GM19397 (cell line): ENCODE measurements at regions not wholly inside any gene's neighbourhood (a gene's known extent, or its start where the extent isn't known, plus 50 kb on each side); places are given as distances from the start of the nearest gene placed in this dataset.
"Not testable (repeated sequence)": the region's sequence is repeated elsewhere in the genome, so short reads cannot be mapped to it uniquely, and the experiment has no call there.

Experiments used
- ATAC-seq: cut with Tn5 transposase; IDR thresholded peaks from one replicate; pipeline ENCODE4 v1.9.1; 2021; ENCODE audit warnings: mild to moderate bottlenecking, moderate library complexity; ENCODE audit not compliant: unreplicated experiment

DNA sequence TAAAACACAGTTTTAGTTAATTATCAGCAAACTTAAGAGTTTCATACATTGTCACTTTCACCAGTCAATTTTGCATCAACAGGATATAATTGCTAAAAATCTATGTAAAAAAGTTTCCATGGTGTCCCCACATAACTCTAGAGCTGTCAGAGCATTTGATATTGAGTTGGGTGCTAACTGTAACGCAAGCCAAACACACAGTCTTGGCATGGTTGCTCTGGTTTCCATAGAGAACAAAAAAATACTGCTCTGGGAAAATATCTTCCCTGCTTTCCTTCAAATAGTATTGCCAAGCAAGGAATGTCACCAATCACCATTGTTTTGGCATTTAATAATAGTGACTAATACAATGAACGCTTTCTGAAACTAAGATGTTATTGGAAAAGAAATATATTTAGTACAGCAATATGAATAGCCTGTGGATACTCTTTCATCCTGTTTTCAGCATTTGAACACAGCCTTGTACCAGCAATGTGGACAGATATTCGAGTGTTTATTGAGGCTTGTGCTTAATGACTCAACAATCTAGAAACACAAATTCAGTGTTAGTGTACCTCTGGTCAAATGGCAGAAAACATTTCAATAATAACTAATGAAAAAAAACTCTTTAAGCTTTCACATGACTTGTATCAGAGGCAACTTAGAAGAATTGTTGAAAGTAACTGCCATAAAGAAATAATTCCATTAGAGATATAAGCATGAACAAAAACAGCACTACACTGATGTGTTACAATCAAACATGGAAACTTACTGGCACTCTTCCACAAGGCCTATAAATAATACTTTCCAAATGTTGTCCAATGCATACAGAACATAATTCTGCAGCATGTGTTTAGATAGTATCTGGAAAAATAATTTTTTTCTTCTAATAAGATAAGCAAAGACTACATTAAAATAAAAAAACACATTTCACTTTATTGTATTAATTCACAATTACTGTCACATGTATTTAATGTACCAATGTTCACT lies 1469.5 kb upstream of the CELF2 start:
- ATAC-seq = no peak

GRCh38 chr10:9550810-9551209 lies 1466.9 kb upstream of the CELF2 start:
- no peak for ATAC-seq

- ATAC-seq = no peak
Measured at GRCh38 chr10:9554321-9554720, 1463.4 kb upstream of the CELF2 start.

GRCh38 chr10:9560976-9561375 lies 1456.7 kb upstream of the CELF2 start:
- no peak for ATAC-seq

- ATAC-seq = no peak
Measured at GRCh38 chr10:9561821-9562505, 1455.7 kb upstream of the CELF2 start.

- no peak for ATAC-seq
Measured at GRCh38 chr10:9577746-9578145, 1439.9 kb upstream of the CELF2 start.

DNA sequence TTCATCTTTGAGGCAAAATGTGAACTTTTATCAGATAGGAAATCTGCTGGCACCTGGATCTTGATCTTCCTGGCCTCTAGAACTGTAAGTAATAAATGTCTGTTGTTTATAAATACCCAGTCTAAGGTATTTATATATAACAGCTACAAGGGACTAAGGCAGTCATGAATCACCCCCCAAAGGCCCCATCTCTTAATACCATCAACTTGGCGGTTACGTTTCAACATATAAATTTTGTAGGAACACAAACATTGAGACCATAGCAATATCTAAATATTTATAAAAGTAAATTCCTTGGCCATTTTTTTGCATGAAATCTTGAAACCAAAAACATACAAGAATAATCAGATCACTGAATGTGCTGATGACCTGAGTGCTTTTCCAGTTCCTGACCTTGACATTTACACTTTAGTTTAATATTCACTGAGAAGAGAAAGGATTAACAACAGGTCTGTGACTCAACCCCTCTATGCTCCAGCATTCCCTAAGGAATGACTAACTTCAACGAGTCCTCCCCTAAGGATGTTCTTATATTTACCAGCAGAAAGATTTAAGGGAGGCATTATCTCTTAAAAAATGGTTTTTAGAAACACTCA lies 1438.5 kb upstream of the CELF2 start:
- no peak for ATAC-seq

- ATAC-seq = not testable (repeated sequence)
Measured at GRCh38 chr10:9582803-9583202, 1434.9 kb upstream of the CELF2 start.

DNA sequence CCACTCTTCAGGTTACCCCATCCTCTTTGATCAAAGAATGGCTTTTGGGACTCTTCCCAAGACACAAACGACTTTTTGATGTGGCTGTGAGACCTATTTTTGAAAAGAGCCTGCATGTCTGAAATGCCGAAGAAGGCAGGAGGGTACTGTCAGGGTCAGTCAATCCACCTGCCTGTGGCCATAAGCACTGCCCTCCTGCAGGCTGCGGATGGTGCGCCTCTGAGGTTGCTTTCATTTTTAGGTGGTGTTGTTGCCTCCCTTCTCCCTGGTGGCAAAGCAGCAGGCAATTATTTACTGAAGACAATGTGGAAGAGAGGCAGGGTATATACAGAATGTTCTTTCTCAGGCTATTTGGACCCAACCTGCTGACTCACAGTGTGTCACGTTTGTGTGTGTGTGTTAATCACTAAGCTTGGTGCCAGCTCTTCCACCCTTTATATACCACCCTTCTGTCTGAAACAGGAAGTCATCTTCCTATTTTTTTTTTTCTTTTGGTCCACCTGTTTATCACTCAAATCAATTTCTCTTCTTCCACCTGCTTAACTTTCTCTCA lies 1421.2 kb upstream of the CELF2 start:
- ATAC-seq = no peak

GRCh38 chr10:9602998-9603397 lies 1414.7 kb upstream of the CELF2 start:
- ATAC-seq = no peak

- ATAC-seq = no peak
Measured at GRCh38 chr10:9603972-9604371, 1413.7 kb upstream of the CELF2 start.

DNA sequence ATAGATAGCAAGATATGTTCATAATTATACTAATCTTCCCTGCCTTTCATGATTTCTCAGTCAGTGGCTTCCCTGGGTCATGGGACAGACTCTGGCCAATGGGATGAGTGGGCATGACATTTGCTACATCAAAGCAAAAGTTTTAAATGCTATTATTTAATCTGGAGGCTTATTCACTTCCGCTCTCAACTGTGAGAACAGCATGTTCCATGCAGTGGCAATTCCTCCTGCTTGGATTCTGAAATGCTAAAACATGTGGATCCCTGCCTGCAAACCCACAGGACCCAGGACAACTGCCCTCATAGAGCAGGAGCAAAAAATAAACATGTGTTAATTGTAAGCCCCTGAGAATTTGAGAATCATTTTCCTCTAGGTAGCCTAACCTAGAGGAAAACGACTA lies 1412.4 kb upstream of the CELF2 start:
- ATAC-seq = no peak

DNA sequence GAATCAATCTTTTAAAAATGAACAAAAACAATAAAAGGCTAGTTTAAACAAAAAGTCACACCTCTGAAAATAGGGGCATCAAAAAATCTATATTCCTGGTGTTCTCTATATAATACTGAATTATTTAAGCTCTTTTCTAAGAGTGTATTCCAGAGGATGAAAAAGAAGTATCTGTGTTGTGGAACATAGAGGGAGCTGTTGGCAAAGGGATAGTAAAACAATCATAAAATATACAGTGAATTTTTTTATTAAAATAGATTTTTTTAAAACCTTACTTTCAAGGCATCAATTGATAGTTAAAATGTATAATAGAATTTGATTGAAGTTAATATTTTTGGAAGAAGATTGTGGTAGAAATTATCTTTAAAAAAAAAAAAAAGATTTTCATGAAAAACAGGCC lies 1409.1 kb upstream of the CELF2 start:
- ATAC-seq = no peak

GRCh38 chr10:9613338-9614075 lies 1404.2 kb upstream of the CELF2 start:
- ATAC-seq = peak; percentile 72

GRCh38 chr10:9615189-9615588 lies 1402.5 kb upstream of the CELF2 start:
- no peak for ATAC-seq

DNA sequence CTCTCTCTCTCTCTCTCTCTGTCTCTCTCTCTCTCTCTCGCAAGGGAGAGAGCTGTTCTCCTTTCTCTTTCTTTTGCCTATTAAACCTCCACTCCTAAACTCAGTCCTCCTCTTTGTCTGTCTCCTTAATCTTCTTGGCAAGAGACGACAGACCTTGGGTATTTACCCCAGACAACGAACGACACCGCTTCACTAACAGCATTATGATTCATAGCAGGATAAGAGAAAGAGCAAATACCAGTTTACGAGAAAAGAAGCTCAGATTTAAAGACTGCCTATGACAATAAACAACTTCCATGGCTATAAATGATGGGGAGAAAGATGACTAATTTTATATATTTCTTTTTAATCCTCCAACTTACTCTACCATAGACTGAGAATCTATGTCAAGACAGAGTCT lies 1396.5 kb upstream of the CELF2 start:
- ATAC-seq = no peak

DNA sequence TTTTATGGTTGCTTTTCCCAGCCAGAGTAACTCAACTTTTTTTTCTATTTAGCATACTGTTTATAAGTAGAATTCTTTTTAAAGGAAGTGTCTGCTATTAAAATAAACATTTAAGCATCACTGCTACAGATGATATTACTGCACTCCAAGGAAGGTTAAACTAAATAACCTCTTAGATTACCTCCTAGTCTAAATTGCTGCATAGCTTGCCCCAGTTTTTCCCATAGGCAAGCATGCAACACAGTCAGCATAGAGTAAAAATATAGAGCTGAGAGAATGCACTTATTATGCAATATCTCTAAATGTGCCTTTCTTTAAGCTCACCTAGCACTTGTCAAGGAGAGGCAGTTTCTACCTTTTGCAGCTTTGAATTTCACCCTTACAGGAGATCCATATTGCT lies 1392.4 kb upstream of the CELF2 start:
- no peak for ATAC-seq

DNA sequence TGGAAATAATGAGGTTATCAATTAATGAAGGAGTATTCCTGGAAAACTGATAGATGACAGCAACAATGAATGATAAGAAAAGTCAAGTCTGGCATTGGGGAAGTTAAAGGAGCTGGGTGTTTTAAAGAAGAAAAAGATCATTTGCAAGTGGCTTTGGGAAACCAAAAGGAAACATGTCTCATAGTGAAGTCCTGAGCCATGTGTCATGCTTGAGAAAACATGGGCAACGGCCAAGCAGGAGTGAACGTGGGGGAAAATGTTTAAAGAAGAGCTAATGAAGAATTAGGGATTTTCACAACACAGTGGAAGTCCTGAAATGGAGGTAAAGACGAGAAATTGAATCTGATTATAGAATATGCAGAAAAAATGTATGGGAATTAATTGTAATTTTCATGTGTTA lies 1383.2 kb upstream of the CELF2 start:
- ATAC-seq = no peak

GRCh38 chr10:9635691-9636090 lies 1382.0 kb upstream of the CELF2 start:
- no peak for ATAC-seq

GRCh38 chr10:9636216-9636615 lies 1381.5 kb upstream of the CELF2 start:
- ATAC-seq = no peak

GRCh38 chr10:9643782-9644181 lies 1373.9 kb upstream of the CELF2 start:
- ATAC-seq = no peak
